K562 (cell line): ENCODE measurements at regions not wholly inside any gene's neighbourhood (a gene's known extent, or its start where the extent isn't known, plus 50 kb on each side); places are given as distances from the start of the nearest gene placed in this dataset.

Source experiments
- ATAC-seq: fragments of 200-7000 bp; cut with Tn5 transposase; 3 replicates; pipeline ENCODE4 v1.9.1; 2020; ENCODE audit warnings: moderate library complexity
- BruUV-seq: library from RNA; stranded (reverse); fragments of 400-500 nt; replicated peaks from 2 replicates; lab custom pipeline; 2021; lab: Mats Ljungman, UMichigan
- CTCF ChIA-PET: fragments of 300-600 bp; formaldehyde crosslinking; extraction: SDS; loops from one replicate; lab custom pipeline; 2021; ENCODE audit warnings: low intra/inter-chr PET ratio; lab: Yijun Ruan, JAX
- POLR2A ChIA-PET: fragments of 300-600, 350-650 bp; sonication (Branson Sonifier 250); formaldehyde crosslinking; extraction: SDS; loops from one replicate; lab custom pipeline; 2021; ENCODE audit warnings: antibody characterized with exemption, inconsistent platforms; lab: Yijun Ruan, JAX
- DNase-seq, 4 experiments: peaks; one replicate each; pipeline versions ENCODE4 v3.0.0 to v3.0.0-alpha.2; 2011 to 2018; ENCODE audit warnings: low spot score in 3 of 4, mixed read lengths in 3 of 4; ENCODE audit errors: extremely low read depth in 1 of 4
- FAIRE-seq: peaks from 2 replicates; lab custom pipeline; 2011; peaks lifted over from hg19 to GRCh38; lab: Jason Lieb, UNC
- H2AFZ ChIP-seq: 2 replicates; pipeline ENCODE4 v1.6.0; 2011; ENCODE audit warnings: low read depth, low read length, control low read depth, inconsistent platforms
- H3K27ac ChIP-seq: fragments of 200-600 bp; 3 replicates; pipeline ENCODE4 v1.8.0; 2011; ENCODE audit warnings: low read depth, mild to moderate bottlenecking, control low read depth, inconsistent platforms, low read length, moderate library complexity, mixed read lengths; ENCODE audit errors: extremely low read depth
- H3K27me3 ChIP-seq, 2 experiments: fragments of 300-600 bp in 1 of 2; 2 replicates in 1 of 2; 3 replicates in 1 of 2; pipeline versions ENCODE4 v1.6.0 to v1.8.0; 2011; ENCODE audit warnings: inconsistent platforms in 2 of 2, low read length in 2 of 2, mild to moderate bottlenecking in 1 of 2, mixed read lengths in 1 of 2, moderate library complexity in 1 of 2; ENCODE audit not compliant: control insufficient read depth in 2 of 2, insufficient read depth in 2 of 2
- H3K36me3 ChIP-seq: fragments of 300-600 bp; 3 replicates; pipeline ENCODE4 v1.8.0; 2011; ENCODE audit warnings: mild to moderate bottlenecking, low read length, inconsistent platforms; ENCODE audit not compliant: control insufficient read depth, insufficient read depth
- H3K4me1 ChIP-seq, 2 experiments: fragments of 200-600 bp in 1 of 2; replicated peaks in 1 of 2; 2 replicates in 1 of 2; 3 replicates in 1 of 2; pipeline versions ENCODE4 v1.5.1 to v1.8.0; 2011; ENCODE audit warnings: inconsistent platforms in 2 of 2, low read length in 2 of 2, mild to moderate bottlenecking in 1 of 2, mixed read lengths in 1 of 2, moderate library complexity in 1 of 2; ENCODE audit not compliant: control insufficient read depth in 2 of 2, insufficient read depth in 2 of 2
- H3K4me2 ChIP-seq: 2 replicates; pipeline ENCODE4 v1.6.1; 2011; ENCODE audit warnings: low read length, control low read depth, inconsistent platforms, mixed read lengths; ENCODE audit not compliant: insufficient read depth
- H3K4me3 ChIP-seq: fragments of 200-600 bp; sonication (generic), shearing (Covaris generic); 2 replicates; pipeline ENCODE4 v1.5.1; 2016; ENCODE audit warnings: control low read depth, inconsistent platforms
- H3K79me2 ChIP-seq: fragments of 200-600 bp; 3 replicates; pipeline ENCODE4 v1.8.0; 2011; ENCODE audit warnings: low read length, inconsistent platforms; ENCODE audit not compliant: control insufficient read depth, insufficient read depth
- H3K9ac ChIP-seq, 2 experiments: 2 replicates each; pipeline versions ENCODE4 v1.6.0 to v1.6.1; 2011; ENCODE audit warnings: low read depth in 2 of 2, low read length in 2 of 2, control low read depth in 1 of 2, inconsistent platforms in 1 of 2, mild to moderate bottlenecking in 1 of 2, mixed read lengths in 1 of 2; ENCODE audit not compliant: insufficient read depth in 1 of 2
- H3K9me1 ChIP-seq: one replicate; pipeline ENCODE4 v1.6.0; 2011; ENCODE audit warnings: inconsistent platforms, mild to moderate bottlenecking, low read length, moderate library complexity; ENCODE audit not compliant: control insufficient read depth, insufficient read depth
- H3K9me3 ChIP-seq: replicated peaks from 2 replicates; pipeline ENCODE4 v1.5.1; 2011; ENCODE audit warnings: low read depth, low read length, inconsistent platforms; ENCODE audit not compliant: control insufficient read depth, insufficient read depth
- H4K20me1 ChIP-seq: replicated peaks from 2 replicates; pipeline ENCODE4 v1.6.1; 2011; ENCODE audit warnings: low read length, inconsistent platforms, mixed read lengths; ENCODE audit not compliant: control insufficient read depth, insufficient read depth
- CBFB ChIP-seq: sonication (generic); formaldehyde crosslinking; IDR thresholded peaks from 2 replicates; pipeline ENCODE4 v1.4.0; 2020; ENCODE audit warnings: mild to moderate bottlenecking, missing genetic modification reagents
- CHD2 ChIP-seq: IDR thresholded peaks from 2 replicates; pipeline ENCODE4 v1.6.1; 2011; ENCODE audit warnings: low read depth, low read length
- ELF1 ChIP-seq: fragments of 200-800 bp; sonication (Bioruptor generic); IDR thresholded peaks from 2 replicates; pipeline ENCODE4 v1.6.1; 2016; ENCODE audit warnings: missing genetic modification characterization, missing compliant biosample characterization
- EWSR1 ChIP-seq: fragments of 450-650 bp; IDR thresholded peaks from 2 replicates; pipeline ENCODE4 v1.6.1; 2018; ENCODE audit warnings: borderline replicate concordance, mild to moderate bottlenecking, low read depth, moderate library complexity; ENCODE audit not compliant: partially characterized antibody
- GMEB1 ChIP-seq: fragments of 250-450 bp; sonication (Bioruptor Pico); IDR thresholded peaks from 2 replicates; pipeline ENCODE4 v1.4.0; 2020; ENCODE audit warnings: mild to moderate bottlenecking
- GTF2E2 ChIP-seq: fragments of 200-800 bp; sonication (Bioruptor generic); IDR thresholded peaks from 2 replicates; pipeline ENCODE4 v1.6.1; 2016; ENCODE audit warnings: missing genetic modification characterization, missing compliant biosample characterization
- GTF2F1 ChIP-seq: IDR thresholded peaks from 2 replicates; pipeline ENCODE4 v1.6.1; 2011; ENCODE audit warnings: low read depth, low read length, improper control_type of control experiment
- HDAC3 ChIP-seq: fragments of 450-650 bp; IDR thresholded peaks from 2 replicates; pipeline ENCODE4 v1.6.1; 2018; ENCODE audit warnings: borderline replicate concordance, mild to moderate bottlenecking, moderate library complexity; ENCODE audit not compliant: partially characterized antibody
- POLR2AphosphoS2 ChIP-seq: IDR thresholded peaks from 2 replicates; pipeline ENCODE4 v1.6.1; 2012; ENCODE audit warnings: low read length, improper control_type of control experiment
- ZNF354B ChIP-seq: fragments of 250-450 bp; sonication (Bioruptor Pico); IDR thresholded peaks from 2 replicates; pipeline ENCODE4 v1.4.0; 2020
- WGBS: fragments of 100-300 bp; shearing (Covaris generic); methylation state at CpG from one replicate; pipeline ENCODE4 v1.1.6; 2016; ENCODE audit warnings: low coverage, mixed read lengths; ENCODE audit not compliant: insufficient coverage; ENCODE audit errors: missing lambda C conversion rate; 5-methylcytosine and 5-hydroxymethylcytosine counted together
- in situ Hi-C: fragments of 300-500 bp; cut with MboI; formaldehyde crosslinking; loops from 4 replicates; pipeline ENCODE4 v1.15.0; 2018; ENCODE audit warnings: inconsistent platforms, mixed read lengths
- intact Hi-C: fragments of 100-400 bp; cut with micrococcal nuclease; formaldehyde crosslinking; loops from 2 replicates; pipeline ENCODE4 v1.14.2; 2022

- TF ChIP-seq ELF1 (no peak), EWSR1 (no peak), POLR2AphosphoS2 (no peak), CBFB (CRISPR knock-in tag) (no peak), GTF2E2 (tag) (no peak), CHD2 (no peak), GTF2F1 (no peak)
These were observed 94.1 kb downstream of the NOC3L start (continued) for GRCh38 chr10:94268652-94269051.

- no peak for ATAC-seq
These were observed 88.5 kb downstream of the NOC3L start for GRCh38 chr10:94274142-94274787.

More at GRCh38 chr10:94274142-94274787, 88.5 kb downstream of the NOC3L start:
- BruUV-seq: no TSS peak
- DNase-seq: no peak
- Histone ChIP-seq H3K4me3 (no peak overlapping the region), H3K9me3 (no peaks in the 10 kb centered on the region), H3K4me2 (no peak overlapping the region), H3K9ac (no peak overlapping the region), H2AFZ (no peak overlapping the region), H3K9me1 (no peaks in the 10 kb centered on the region), H3K79me2 (no peaks in the 10 kb centered on the region), H4K20me1 (no peaks in the 10 kb centered on the region), H3K4me1 (no peaks in the 10 kb centered on the region), H3K36me3 (no peaks in the 10 kb centered on the region), H3K27me3 (no peaks in the 10 kb centered on the region), H3K27ac (no peak overlapping the region)
- no peak for TF ChIP-seq GMEB1 (CRISPR knock-in tag)
- TF ChIP-seq HDAC3: no peak
- no peak for TF ChIP-seq ZNF354B
- WGBS: 4% methylated on average over 6 of the region's 6 CpGs
- in situ Hi-C loops: no loop called here
- ChIA-PET CTCF (no interaction called here), POLR2A (interaction anchor here (0.7 to 0.9 kb wide), 2 partner anchors 37 to 52 kb away, joined by 3 to 5 read pairs; no protein-coding TSS in a partner anchor)
- no peak for FAIRE-seq
- intact Hi-C loops: no loop called here
